Thyroid gland (tissue), 4 donors: ENCODE measurements at regions not wholly inside any gene's neighbourhood (a gene's known extent, or its start where the extent isn't known, plus 50 kb on each side); places are given as distances from the start of the nearest gene placed in this dataset.

ENCODE experiments used
- CTCF ChIP-seq, 6 experiments: fragments of 200-600 bp in 3 of 6; fragments of 450-650 bp in 3 of 6; sonication (generic) in 3 of 6; IDR thresholded peaks; one replicate each; pipeline ENCODE4 v1.5.1; 2016 to 2019; ENCODE audit warnings: antibody characterized with exemption in 6 of 6, mild to moderate bottlenecking in 2 of 6, inconsistent platforms in 1 of 6, moderate library complexity in 1 of 6
- POLR2A ChIP-seq, 2 donors: fragments of 450-650 bp; IDR thresholded peaks; one replicate each; pipeline ENCODE4 v1.6.1; 2017; ENCODE audit warnings: antibody characterized with exemption in 2 of 2, mild to moderate bottlenecking in 2 of 2, moderate library complexity in 1 of 2

- TF ChIP-seq CTCF (IDR thresholded peaks at IDR 0.05) (no peak), POLR2A (IDR thresholded peaks at IDR 0.05) (no peak)
Observed at GRCh38 chr10:2905851-2906250, 161.5 kb upstream of the PFKP start.
